ENCODE measurements at regions not wholly inside any gene's neighbourhood (a gene's known extent, or its start where the extent isn't known, plus 50 kb on each side); places are given as distances from the start of the nearest gene placed in this dataset.
A peak's percentile ranks its signal among the peaks of the same experiment; 100 is the strongest.

- DNase-seq = no peak
Measured at GRCh38 chr19:31402529-31403316, 53.5 kb upstream of the TSHZ3 start.

- no peak for DNase-seq
Measured at GRCh38 chr19:31406106-31406505, 56.9 kb upstream of the TSHZ3 start.

GRCh38 chr19:31408460-31409124, 59.4 kb upstream of the TSHZ3 start:
- DNase-seq = peak; percentile 44

GRCh38 chr19:31413353-31413752, 64.1 kb upstream of the TSHZ3 start:
- no peak for DNase-seq

GRCh38 chr19:31415322-31415721, 66.1 kb upstream of the TSHZ3 start:
- no peak for DNase-seq

GRCh38 chr19:31416548-31416947, 67.3 kb upstream of the TSHZ3 start:
- no peak for DNase-seq

GRCh38 chr19:31418055-31418454, 68.8 kb upstream of the TSHZ3 start:
- DNase-seq = no peak

GRCh38 chr19:31418692-31419430, 69.6 kb upstream of the TSHZ3 start:
- no peak for DNase-seq

- DNase-seq = no peak
Measured at GRCh38 chr19:31419871-31420445, 70.7 kb upstream of the TSHZ3 start.

- DNase-seq = no peak
Measured at GRCh38 chr19:31421082-31421481, 71.8 kb upstream of the TSHZ3 start.

GRCh38 chr19:31421856-31422255, 72.6 kb upstream of the TSHZ3 start:
- DNase-seq = no peak

GRCh38 chr19:31423896-31424295, 74.7 kb upstream of the TSHZ3 start:
- DNase-seq = no peak

GRCh38 chr19:31424861-31425620, 75.8 kb upstream of the TSHZ3 start:
- DNase-seq = no peak

- DNase-seq = no peak
Measured at GRCh38 chr19:31427857-31428256, 78.6 kb upstream of the TSHZ3 start.

- DNase-seq = no peak
Measured at GRCh38 chr19:31430381-31430780, 81.1 kb upstream of the TSHZ3 start.

- DNase-seq = no peak
Measured at GRCh38 chr19:31432201-31432810, 83.1 kb upstream of the TSHZ3 start.

- no peak for DNase-seq
Measured at GRCh38 chr19:31436121-31436776, 87.0 kb upstream of the TSHZ3 start.

GRCh38 chr19:31438401-31439269, 89.4 kb upstream of the TSHZ3 start:
- DNase-seq = no peak

- no peak for DNase-seq
Measured at GRCh38 chr19:31439270-31439573, 90.0 kb upstream of the TSHZ3 start.

- no peak for DNase-seq
Measured at GRCh38 chr19:31444931-31445330, 95.7 kb upstream of the TSHZ3 start.

- no peak for DNase-seq
Measured at GRCh38 chr19:31445406-31445805, 96.2 kb upstream of the TSHZ3 start.

Data from suppressor macrophage treated with lipopolysaccharide for 4 hours (primary cell).